ENCODE measurements at regions not wholly inside any gene's neighbourhood (a gene's known extent, or its start where the extent isn't known, plus 50 kb on each side); places are given as distances from the start of the nearest gene placed in this dataset.
"Not testable (repeated sequence)": the region's sequence is repeated elsewhere in the genome, so short reads cannot be mapped to it uniquely, and the experiment has no call there.

GRCh38 chr5:138702166-138703077 lies 50.8 kb upstream of the CTNNA1 start:
- DNase-seq (ENCODE audit: low read depth in 2 of 2): no peak

- DNase-seq (ENCODE audit: low read depth in 2 of 2): no peak
Measured at GRCh38 chr5:138701678-138702077, 51.5 kb upstream of the CTNNA1 start.

GRCh38 chr5:138700581-138701362 lies 52.5 kb upstream of the CTNNA1 start:
- DNase-seq (ENCODE audit: low read depth in 2 of 2): no peak

GRCh38 chr5:138699482-138699881 lies 53.7 kb upstream of the CTNNA1 start:
- DNase-seq (ENCODE audit: low read depth in 2 of 2): no peak

GRCh38 chr5:138698713-138699112 lies 54.5 kb upstream of the CTNNA1 start:
- DNase-seq (ENCODE audit: low read depth in 2 of 2): no peak

- no peak for DNase-seq (ENCODE audit: low read depth in 2 of 2)
Measured at GRCh38 chr5:138697720-138698360, 55.4 kb upstream of the CTNNA1 start.

GRCh38 chr5:138696501-138696900 lies 56.7 kb upstream of the CTNNA1 start:
- DNase-seq (ENCODE audit: low read depth in 2 of 2): no peak

GRCh38 chr5:138695781-138696180 lies 57.4 kb upstream of the CTNNA1 start:
- no peak for DNase-seq (ENCODE audit: low read depth in 2 of 2)

- DNase-seq (ENCODE audit: low read depth in 2 of 2): no peak
Measured at GRCh38 chr5:138694146-138694545, 59.1 kb upstream of the CTNNA1 start.

- DNase-seq (ENCODE audit: low read depth in 2 of 2): no peak
Measured at GRCh38 chr5:138692370-138692769, 60.9 kb upstream of the CTNNA1 start.

GRCh38 chr5:138686668-138687067 lies 66.6 kb upstream of the CTNNA1 start:
- DNase-seq (ENCODE audit: low read depth in 2 of 2): no peak

GRCh38 chr5:138685193-138685745 lies 68.0 kb upstream of the CTNNA1 start:
- DNase-seq (ENCODE audit: low read depth in 2 of 2): no peak

- not testable (repeated sequence) for DNase-seq (ENCODE audit: low read depth in 2 of 2)
Measured at GRCh38 chr5:138682462-138682861, 70.8 kb upstream of the CTNNA1 start.

- DNase-seq (ENCODE audit: low read depth in 2 of 2): not testable (repeated sequence)
Measured at GRCh38 chr5:138678826-138679225, 74.4 kb upstream of the CTNNA1 start.

GRCh38 chr5:138677782-138678181 lies 75.4 kb upstream of the CTNNA1 start:
- no peak for DNase-seq (ENCODE audit: low read depth in 2 of 2)

GRCh38 chr5:138676556-138677193 lies 76.5 kb upstream of the CTNNA1 start:
- no peak for DNase-seq (ENCODE audit: low read depth in 2 of 2)

GRCh38 chr5:138676002-138676401 lies 77.2 kb upstream of the CTNNA1 start:
- DNase-seq (ENCODE audit: low read depth in 2 of 2): no peak

- peak; percentile 4 to 10 for DNase-seq (ENCODE audit: low read depth in 2 of 2)
Measured at GRCh38 chr5:138668451-138669380, 84.5 kb upstream of the CTNNA1 start.

GRCh38 chr5:138667782-138668331 lies 85.4 kb upstream of the CTNNA1 start:
- DNase-seq (ENCODE audit: low read depth in 2 of 2): not testable (repeated sequence)

GRCh38 chr5:138666226-138666742 lies 86.9 kb upstream of the CTNNA1 start:
- DNase-seq (ENCODE audit: low read depth in 2 of 2): no peak

All from stimulated activated CD8-positive, alpha-beta memory T cell treated with anti-CD3 and anti-CD28 coated beads, Interleukin-7, amount 100 ng/mL, for 4 hours (primary cell).